ENCODE measurements at regions not wholly inside any gene's neighbourhood (a gene's known extent, or its start where the extent isn't known, plus 50 kb on each side); places are given as distances from the start of the nearest gene placed in this dataset.

DNA sequence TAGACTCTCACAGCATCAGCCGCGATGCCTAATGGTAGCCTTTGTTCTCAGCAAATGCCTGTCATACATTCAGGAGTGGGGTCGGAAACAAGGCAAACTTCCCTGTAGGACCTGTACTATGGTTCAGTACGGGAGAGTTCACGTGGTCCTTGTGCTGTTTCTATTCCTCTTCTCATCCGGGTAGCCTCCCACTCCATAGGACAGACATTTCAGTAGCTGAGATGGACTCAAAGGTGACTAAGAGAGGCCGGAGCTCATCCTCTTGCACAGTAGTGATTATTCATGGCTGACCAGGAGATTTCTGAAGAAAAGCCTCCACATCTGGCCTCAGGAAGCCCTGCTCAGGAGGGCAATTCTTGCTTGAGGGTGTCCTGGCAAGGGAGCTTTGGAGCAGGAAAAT lies 117.8 kb upstream of the SPRED2 start:
- DNase-seq: peak; percentile 75 to 88 (median 76)

DNA sequence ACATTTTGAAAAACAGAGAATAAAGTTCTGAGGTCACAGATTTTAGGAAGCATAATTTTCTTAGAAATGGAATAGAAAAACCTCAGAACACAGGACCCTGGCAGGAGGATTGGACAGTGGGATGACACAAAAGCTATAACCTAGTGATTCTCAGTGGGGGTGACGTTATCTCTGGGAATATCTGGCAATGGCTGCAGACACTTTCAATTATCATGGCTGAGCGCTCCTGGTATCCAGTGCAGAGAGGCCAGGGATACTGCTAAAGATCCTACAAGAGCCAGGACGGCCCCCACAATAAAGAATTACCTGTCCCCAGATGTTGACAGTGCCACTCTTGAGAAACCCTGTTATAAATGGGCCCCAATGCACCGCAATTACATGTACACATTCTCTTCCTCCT lies 117.2 kb upstream of the SPRED2 start:
- no peak for DNase-seq

DNA sequence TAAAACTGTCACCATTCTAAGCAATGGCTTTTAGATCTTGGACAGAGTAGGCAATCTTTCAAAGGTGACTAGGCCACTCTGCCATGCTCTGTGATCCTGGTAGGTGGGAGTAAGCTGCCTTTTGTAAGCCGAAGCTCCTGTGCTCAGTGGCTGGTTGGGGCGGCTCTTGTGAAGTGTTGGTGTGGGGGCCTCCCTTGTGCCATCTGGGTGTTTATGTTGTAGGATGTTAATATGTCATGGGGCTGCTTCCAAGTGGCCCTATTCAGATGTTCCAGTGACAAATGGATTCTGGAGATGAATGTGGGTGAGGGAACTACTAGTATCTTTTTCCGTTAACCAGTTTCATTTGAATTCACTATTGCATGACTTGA lies 116.8 kb upstream of the SPRED2 start:
- DNase-seq: no peak

DNA sequence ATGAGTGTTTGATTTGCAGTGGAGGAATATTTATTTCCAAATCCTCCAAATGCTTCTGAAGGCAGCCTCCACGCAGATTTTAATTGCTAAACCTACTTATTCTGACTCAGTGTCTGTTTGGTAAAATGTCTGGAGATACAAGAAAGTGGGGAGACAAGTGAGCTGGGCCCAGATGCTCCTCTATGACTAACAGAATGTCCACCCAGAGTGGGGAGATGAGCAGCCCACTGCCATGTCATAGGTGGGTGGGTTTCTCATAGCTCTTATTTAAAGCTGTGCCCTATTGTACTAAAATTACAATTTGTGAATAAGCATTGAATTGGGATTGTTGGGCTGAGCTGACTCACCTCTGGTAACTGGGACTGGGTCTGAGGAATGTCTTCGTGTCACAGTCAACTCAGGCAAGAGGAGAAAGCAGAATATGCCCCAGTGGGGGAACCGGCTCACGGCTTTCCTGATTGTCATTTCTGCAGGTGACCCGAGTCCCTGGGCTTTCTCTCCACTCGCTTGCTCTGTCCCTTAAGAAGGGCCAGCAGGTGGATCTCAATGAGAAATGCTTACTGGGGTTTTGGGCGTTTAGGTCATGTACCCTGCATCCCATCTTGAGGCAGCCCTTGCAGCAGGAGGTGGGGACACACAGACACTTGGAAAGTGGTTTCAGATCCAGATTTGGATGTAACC lies 116.3 kb upstream of the SPRED2 start:
- peak in 1 of 3 donors; percentile 57 for DNase-seq

DNA sequence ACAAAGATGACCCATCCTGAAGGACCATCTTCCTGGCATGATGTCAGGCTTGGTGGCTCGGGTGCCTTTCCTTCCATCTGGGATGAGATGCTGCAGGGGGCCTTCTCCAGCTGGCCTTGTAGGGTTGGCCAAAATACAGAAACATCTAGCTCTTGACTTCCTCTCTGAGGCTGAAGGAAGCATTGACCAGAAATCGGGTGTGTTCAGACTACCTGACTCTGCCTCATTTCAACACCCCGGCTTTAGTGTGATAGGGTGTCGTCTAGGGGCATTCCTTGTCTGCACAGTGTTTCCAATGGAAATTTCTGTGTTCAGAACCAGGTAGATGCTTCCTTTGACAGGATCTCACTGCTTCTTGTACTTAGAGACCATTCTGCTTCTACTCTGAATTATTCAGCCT lies 115.7 kb upstream of the SPRED2 start:
- DNase-seq: no peak

DNA sequence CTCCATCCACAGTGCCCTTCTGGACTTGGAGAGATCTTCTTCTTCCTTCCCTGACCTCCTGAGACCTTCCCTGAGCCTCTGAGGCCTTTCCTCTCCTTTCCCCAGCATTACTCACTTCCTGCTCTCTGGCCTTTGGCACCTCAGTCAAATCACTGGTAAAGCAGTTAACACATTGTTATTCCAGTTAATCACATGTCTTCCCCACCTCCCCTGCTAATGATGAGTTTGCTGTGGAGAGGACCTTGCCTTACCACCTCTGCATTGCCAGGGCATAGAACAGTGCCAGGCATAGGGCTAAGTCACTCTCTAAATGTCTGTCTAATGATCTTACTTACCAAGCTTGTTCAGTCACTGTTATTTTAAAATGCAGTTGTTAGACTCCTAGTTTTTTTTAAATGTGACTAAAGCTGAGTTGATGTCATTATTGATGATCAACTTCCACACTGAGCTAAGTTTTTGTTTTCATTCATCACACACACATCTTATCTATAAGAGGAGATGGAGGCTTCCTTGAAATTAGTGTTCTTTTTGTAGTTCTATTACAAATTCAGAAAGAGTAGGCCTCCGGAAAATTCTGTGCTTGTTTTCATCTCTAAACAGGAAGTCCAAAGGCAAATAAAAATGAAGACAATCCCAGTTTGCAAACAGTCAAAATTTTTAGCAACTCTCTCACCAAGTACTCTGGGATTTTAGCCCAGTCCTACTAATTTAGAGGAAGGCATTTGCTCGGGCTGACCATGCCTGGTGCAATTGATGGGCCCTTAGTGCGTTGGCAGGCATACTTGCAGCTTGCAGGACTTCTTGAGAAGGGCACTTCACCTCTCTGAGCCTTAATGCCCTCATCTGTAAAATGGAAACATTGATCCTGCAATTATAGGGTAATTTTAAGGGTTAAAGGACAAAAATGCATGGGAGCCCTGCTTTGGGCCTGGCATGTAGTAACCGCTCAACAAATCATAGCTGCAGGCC lies 113.7 kb upstream of the SPRED2 start:
- peak; percentile 68 to 89 (median 69) for DNase-seq

DNA sequence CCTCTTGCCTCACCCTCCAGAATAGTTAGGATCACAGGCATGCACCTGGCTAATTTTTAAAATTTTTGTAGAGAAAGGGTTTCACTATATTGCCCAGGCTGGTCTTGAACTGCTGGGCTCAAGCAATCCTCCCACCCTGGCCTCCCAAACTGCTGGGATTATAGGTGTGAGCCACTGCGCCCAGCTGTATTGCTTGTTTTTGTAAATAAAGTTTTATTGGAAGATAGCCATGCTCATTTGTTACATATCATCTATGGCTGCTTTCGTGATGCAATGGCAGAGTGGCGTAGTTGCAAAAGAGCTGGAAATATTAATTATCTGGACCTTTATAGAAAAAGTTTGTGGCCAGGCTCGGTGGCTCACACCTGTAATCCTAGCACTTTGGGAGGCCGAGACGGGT lies 109.4 kb upstream of the SPRED2 start:
- no peak for DNase-seq

DNA sequence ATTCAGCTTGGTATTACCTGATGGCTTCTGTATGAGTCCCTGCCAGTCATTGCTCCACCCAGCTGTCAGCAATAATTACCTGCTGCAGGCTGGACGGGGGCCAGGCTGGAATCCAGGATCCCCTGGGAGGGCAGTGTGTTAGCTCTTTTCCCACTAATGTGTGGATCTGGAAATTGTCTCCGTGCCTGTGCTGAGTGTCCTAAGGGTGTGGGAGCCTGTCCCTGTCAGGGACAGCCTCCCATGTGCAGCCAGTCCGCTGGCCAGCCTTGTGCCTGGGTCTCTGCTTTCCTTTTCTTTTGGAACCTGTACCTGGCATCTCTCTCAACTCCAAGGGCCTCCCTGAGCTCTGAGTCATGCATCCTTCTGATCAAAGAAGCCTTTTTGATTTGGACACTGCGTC lies 107.2 kb upstream of the SPRED2 start:
- DNase-seq: no peak

DNA sequence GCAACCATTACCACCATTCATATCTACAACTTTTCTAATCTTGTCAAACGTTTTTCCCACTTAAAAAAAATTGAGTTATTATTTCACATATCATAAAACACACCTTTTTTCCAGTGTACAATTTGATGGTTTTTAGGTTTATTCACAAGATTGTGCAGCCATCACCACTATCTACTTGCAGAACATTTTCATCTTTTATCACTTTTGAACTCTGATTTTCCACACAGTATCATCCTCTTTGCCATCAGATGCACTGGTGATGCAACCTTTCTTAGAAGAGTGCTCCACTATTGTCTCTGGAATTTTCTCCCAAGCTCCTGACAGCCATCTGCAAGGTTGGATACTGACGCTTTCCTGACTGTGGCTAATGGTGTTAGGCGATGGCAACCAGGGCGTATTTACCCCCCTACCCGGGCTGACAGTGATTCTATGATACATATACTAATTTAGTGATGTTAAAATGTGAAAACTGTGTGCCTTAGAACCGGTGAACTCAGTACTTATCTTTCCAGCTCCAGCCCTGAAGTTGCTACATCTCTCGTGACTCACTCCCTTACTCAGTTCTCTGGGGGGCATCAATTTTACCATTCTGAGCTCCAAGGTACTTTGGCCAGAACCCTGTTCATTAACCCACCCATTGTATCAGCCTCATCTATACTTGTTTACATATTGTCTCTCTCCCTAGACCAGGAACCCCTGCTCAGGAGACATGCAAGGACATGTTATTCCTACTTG lies 105.4 kb upstream of the SPRED2 start:
- DNase-seq: no peak

DNA sequence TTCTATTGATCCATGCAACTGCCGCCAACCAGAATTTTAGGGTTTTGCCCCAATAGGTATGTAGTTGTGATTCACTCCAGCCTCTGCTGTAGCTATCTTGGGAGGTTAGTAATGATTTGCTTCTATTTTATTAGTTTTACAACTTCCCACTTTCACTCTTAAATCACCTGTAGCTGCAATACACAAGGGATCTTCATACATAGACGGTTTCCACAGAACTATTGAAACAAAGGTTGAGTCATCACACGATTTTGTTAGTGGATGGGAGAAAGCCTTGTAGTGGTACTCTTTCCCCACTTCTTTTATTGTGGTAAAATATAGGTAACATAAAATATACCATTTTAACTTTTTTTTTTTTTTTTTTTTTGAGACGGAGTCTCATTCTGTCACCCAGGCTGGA lies 104.2 kb upstream of the SPRED2 start:
- no peak for DNase-seq

DNA sequence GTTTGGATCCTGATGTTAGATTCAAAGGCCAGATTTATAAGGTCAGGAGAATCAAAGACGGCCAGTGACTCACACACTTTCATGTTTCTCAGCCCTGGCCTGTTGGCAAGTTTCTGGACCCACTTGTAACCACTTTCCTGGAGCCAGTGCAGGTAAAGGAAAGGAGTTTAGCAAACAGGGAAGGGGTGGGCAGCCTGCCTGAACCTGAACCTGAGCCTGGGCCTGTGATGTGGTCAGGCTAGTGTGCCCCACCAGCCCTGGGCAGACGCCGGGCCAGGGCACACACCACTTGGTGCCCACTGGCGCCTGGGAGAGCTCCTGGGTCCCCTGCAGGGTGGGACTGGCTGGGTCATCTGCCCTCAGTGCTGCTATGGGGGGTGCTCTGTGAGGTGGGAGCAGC lies 100.5 kb upstream of the SPRED2 start:
- DNase-seq: no peak

DNA sequence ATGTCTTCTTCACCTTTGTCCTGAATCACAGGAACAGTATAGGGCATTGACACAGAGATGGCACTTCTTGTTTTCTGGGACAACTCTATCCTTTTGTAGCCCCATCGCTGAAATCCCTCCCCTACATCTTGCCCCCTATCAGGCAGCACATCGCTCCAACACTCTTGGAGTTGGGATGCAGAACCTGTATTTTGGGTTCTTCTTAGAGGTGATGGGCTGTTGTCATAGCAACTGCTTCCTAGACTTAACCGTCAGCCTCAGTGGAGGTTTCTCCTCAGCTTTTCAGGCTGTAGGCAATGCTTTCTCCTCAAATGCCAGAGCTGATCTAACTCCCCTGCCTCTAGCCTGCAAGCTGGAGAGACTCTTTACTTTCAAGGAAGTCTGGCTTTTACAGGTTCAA lies 99.9 kb upstream of the SPRED2 start:
- no peak for DNase-seq

DNA sequence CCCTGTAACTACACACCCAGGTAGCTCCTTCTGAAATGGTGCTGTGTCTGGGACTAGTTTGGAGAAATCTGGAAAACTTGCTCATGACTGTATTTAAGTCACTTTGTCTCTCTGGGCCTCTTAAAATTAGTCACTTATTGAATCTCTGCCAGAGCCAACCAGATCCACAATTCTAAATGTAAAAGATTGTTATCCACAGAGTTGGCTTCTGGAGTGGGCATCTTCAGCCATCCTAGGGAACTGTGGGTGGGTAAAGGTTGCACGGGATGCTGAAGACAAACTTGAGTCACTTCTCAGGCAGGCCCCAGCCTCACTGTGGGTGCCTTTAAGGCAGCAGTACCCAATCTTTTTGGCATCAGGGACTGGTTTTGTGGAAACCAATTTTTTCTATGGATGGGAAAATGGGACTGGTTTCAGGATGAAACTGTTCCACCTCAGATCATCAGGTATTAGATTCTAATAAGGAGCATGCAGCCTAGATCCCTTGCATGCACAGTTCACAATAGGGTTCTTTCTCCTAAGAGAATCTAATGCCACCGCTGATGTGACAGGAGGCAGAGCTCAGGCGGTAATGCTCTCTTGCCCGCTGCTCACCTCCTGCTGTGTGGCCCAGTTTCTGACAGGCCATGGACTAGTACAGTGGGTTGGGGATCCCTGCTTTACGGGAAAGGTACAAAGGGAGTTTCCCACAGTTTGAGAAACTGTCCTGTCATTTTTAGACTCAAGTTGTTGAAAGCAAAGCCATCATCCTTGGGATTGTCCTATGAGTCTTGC lies 98.3 kb upstream of the SPRED2 start:
- DNase-seq: no peak

DNA sequence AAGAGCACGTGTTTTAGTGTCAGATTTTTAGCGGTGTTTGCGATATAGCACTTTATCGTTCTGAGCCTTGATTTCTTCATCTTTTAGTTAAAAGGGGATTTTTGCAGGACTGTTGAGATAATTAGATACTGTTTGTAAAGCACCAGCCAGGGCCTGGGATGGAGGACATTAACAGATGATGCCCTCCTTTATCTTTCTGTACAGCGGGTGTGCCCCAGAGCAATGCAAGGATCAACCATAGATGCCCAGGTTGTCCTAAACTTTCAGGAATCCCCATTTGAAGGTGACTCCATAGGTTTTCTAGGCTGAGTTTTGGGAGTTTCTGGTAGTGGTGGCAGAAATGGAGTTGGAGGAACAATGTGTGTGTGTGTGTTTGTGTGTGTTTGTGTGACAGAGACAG lies 97.0 kb upstream of the SPRED2 start:
- DNase-seq: no peak

DNA sequence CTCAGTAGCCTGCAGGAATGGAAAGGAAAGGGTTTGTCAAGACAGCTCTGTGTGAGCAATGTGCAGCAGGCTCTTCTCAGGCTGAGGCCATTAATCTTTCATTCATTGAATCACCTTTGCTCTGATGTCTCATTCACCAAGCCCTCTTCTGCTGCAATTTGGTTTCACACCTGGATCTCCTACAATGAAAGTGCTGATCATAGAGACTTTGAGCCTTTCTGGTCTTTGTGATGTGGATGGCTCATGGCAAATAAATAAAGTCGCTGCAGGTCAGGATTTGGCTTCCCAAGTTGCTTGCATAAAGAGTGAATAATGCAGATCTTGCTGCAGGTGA lies 95.8 kb upstream of the SPRED2 start:
- no peak for DNase-seq

DNA sequence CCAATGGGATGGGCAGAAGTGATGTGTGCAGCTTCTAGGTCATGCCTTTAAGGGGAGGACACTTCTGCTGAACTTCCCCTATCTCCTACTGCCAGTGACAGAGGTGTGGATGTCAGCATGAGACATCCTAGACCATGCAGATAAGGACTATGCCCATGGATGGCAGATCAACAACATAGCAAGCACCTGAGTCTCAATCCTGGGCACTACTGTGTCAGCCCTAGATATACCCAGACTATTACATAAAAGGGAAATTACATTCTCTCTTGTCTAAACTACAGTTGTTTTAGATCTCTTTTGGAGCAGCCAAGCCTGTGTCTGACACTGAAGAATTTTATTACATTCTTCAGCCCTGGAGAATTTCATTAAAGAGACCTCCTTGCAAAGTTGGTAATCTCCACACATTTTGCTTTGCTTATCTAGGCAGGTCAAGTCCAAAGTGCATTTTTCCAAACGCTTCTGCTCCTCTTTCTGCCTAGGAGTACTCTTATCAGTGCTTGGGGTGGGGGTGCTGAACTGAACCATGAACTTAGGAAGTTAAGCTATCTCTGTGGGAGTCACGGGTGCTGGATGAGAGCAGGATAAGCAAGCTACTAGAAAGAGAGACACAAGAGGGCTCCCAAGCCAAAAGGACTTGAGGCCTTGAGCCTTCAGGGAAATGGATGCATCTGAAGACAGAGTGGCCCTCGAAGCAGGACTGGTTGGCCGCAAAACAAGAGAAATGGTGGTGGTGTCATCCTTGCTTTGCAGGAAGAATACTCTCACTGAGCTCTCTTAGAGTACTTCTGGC lies 95.2 kb upstream of the SPRED2 start:
- no peak for DNase-seq

DNA sequence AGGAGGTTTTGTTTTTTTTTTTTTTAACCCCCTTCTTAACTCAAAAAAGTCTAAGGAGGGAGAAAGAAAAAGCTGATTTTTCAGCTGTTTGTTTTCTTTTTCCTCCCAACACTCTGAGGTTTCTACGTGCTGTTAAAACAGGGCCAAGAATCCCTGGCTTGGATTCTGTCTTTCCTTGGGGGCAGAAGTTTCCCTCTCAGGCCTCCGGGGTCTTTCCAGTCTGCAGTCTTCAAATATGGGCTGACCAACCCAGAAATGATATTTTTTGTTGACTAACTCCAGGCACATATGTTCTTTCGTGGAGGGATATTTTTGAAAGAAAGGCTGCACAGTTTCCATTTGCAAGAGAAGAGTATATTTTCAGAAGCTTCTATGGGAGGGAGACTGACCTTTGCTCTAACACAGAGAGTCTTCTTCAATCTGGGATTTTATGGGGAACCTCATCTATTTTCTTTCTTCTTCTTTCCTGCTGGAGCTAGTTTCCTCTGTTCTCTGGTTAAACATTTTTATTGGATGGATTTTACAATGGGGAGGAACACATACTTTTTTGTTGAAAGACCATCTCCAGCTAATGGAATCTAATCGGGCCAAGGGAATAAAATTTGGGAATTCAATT lies 93.3 kb upstream of the SPRED2 start:
- DNase-seq: no peak

DNA sequence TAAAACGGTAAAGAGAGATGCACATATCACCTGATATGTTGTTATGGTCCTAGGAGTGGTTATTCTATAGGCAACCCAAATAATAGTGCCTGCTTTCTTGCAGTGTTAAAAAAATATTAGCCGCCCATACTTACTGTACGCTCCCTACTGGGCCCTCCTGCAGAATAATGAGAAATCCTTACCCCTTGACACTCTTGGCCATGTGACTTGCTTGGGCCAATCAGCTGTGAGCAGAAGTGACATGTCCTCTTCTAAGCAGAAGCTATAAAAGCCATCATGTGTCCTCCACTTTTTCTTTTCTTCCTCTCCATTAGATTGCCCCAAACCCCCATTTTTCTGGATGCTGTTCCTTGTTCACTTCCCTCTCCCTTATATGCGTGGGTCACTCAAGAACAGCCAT lies 90.5 kb upstream of the SPRED2 start:
- no peak for DNase-seq

DNA sequence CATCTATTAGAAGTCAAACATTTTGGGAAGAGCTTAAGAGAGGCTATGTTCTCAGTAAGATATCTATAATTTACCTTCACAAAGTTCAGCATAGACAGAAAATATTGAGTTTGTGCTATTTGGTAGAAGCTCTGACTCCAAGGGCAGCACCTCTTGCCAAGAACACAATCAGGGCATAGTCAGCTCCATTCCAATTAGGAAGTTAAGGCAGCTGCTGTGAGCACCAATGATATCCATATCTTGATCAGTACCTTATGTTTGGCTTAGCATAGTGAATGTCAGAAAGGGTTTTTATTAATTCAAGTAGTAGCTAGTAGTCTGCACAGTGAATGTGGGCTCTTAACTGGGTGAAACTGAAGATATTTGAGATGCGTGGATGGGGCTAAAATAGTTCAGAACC lies 86.4 kb upstream of the SPRED2 start:
- no peak for DNase-seq

DNA sequence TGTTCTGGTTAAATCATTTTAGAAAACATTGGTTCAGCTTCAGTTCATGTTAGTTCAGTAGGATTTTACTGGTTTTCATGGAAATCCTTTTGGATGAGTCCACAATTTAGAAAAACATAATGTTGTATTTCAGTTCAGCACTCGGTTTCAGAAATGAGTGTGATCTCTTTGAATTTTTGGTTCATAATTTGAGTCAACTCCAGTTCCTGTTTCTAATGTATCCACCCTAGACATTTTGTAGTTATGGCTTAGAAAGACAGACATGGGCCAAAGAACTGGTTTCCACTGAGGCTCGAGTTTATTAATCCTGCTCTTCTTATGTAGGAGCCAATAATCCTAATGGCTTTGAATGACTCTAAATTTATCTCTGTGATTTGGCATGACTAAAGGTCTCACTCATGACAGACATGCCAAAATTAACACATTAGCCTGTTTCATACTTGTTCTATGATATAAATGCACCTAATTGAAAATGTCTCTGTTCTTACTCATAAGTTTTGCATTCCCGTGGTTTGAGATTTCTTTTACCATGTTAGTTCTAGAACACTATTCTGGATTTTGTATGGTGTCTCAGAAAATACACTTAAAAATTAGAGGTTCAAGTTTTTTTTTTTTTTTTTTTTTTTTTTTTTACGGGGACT lies 82.3 kb upstream of the SPRED2 start:
- DNase-seq: no peak

DNA sequence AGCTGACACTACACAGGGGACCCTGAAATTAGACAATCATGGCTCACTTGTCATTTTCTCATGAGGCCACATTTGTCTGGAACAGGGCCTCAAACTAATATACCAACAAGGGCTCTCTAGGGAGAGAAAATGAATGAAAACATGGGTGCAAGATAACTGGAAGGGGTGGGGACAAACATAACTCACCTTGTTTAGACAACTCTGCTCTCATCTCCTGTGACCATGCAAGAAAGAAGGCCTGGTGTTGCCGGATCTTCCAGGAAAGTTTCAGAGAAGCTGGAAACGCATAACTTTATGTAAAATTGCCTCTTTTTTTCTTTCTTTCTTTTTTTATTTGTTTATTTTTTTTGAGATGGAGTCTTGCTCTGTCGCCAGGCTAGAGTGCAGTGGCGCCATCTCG lies 80.4 kb upstream of the SPRED2 start:
- DNase-seq: no peak

Data from suppressor macrophage treated with lipopolysaccharide for 1 hour (primary cell).